ENCODE measurements at regions not wholly inside any gene's neighbourhood (a gene's known extent, or its start where the extent isn't known, plus 50 kb on each side); places are given as distances from the start of the nearest gene placed in this dataset.
A peak's percentile ranks its signal among the peaks of the same experiment; 100 is the strongest.

DNA sequence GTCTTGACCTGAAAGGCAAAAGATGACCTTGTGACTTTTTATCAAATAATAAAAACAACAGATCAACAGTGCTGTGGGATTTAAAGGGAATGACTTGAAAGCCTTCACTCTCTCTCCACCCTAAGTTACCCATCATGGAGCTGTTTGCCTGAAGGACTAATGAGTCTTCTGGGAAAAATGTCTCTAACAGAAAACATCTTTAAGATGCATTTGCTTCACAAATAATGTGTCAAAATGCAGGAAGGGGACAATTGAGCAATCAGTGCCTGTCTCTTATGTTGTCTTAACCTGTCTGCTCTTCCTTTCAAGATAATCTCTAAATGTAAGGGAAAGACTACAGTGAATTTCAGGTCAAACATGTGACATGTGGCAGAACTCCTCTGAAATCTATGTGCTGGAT lies 766.6 kb downstream of the PDHA2 start:
- H3K4me1 ChIP-seq (ENCODE audit: insufficient read depth), result no peaks in the 10 kb centered on the region
- peak overlapping the region; percentile 61; the same call in 1 of the 2 replicates for H2AFZ ChIP-seq
- H3K4me2 ChIP-seq, result no peak overlapping the region
- H3K9me2 ChIP-seq (ENCODE audit: insufficient read depth), result peaks cover 5% of the 10 kb centered on the region
- no peaks in the 10 kb centered on the region for H3K36me3 ChIP-seq (ENCODE audit: insufficient read depth)
- no peak overlapping the region for H3K27ac Mint-ChIP-seq
- no peaks in the 10 kb centered on the region for H3K4me1 Mint-ChIP-seq
- no peaks in the 10 kb centered on the region for H3K9me3 Mint-ChIP-seq
- DNase-seq (ENCODE audit: low spot score), result no peak
- no peak overlapping the region for H3K4me3 Mint-ChIP-seq
- H3F3A ChIP-seq (replicated peaks; ENCODE audit: low read depth), result no peaks in the 10 kb centered on the region
- H3K27ac ChIP-seq (ENCODE audit: low read depth), result no peak overlapping the region
- H4K20me1 ChIP-seq (replicated peaks; ENCODE audit: insufficient read depth), result no peaks in the 10 kb centered on the region
- no peaks in the 10 kb centered on the region for H3K79me2 ChIP-seq (replicated peaks; ENCODE audit: insufficient read depth)
- no peaks in the 10 kb centered on the region for H3K27me3 ChIP-seq (ENCODE audit: insufficient read depth)
- H3K27me3 Mint-ChIP-seq (ENCODE audit: insufficient read depth, low read depth, poor library complexity), result no peaks in the 10 kb centered on the region
- no peak overlapping the region for H3K4me3 ChIP-seq
- no peak for ATAC-seq
- H3K36me3 Mint-ChIP-seq (ENCODE audit: low read depth), result no peaks in the 10 kb centered on the region; the same call in 2 of the 3 replicates
- TF ChIP-seq ETS1 (IDR thresholded peaks at IDR 0.05) (no peak), ZNF114 (CRISPR knock-in tag; IDR thresholded peaks at IDR 0.05) (no peak), EZH2phosphoT487 (IDR thresholded peaks at IDR 0.05; ENCODE audit: unreplicated experiment) (no peak), CREB1 (CRISPR knock-in tag; IDR thresholded peaks at IDR 0.05; ENCODE audit: low read depth) (no peak), NANOG (IDR thresholded peaks at IDR 0.05; ENCODE audit: borderline replicate concordance) (no peak), ZNF331 (CRISPR knock-in tag; IDR thresholded peaks at IDR 0.05; ENCODE audit: low read depth) (no peak), STAT1 (IDR thresholded peaks at IDR 0.05; ENCODE audit: unreplicated experiment) (no peak)
- TF ChIP-seq, protein P1, sequence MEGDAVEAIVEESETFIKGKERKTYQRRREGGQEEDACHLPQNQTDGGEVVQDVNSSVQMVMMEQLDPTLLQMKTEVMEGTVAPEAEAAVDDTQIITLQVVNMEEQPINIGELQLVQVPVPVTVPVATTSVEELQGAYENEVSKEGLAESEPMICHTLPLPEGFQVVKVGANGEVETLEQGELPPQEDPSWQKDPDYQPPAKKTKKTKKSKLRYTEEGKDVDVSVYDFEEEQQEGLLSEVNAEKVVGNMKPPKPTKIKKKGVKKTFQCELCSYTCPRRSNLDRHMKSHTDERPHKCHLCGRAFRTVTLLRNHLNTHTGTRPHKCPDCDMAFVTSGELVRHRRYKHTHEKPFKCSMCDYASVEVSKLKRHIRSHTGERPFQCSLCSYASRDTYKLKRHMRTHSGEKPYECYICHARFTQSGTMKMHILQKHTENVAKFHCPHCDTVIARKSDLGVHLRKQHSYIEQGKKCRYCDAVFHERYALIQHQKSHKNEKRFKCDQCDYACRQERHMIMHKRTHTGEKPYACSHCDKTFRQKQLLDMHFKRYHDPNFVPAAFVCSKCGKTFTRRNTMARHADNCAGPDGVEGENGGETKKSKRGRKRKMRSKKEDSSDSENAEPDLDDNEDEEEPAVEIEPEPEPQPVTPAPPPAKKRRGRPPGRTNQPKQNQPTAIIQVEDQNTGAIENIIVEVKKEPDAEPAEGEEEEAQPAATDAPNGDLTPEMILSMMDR (conservative IDR thresholded peaks at IDR 0.05; ENCODE audit: low read depth in 2 of 2), result no peak
- TF ChIP-seq, protein P2, sequence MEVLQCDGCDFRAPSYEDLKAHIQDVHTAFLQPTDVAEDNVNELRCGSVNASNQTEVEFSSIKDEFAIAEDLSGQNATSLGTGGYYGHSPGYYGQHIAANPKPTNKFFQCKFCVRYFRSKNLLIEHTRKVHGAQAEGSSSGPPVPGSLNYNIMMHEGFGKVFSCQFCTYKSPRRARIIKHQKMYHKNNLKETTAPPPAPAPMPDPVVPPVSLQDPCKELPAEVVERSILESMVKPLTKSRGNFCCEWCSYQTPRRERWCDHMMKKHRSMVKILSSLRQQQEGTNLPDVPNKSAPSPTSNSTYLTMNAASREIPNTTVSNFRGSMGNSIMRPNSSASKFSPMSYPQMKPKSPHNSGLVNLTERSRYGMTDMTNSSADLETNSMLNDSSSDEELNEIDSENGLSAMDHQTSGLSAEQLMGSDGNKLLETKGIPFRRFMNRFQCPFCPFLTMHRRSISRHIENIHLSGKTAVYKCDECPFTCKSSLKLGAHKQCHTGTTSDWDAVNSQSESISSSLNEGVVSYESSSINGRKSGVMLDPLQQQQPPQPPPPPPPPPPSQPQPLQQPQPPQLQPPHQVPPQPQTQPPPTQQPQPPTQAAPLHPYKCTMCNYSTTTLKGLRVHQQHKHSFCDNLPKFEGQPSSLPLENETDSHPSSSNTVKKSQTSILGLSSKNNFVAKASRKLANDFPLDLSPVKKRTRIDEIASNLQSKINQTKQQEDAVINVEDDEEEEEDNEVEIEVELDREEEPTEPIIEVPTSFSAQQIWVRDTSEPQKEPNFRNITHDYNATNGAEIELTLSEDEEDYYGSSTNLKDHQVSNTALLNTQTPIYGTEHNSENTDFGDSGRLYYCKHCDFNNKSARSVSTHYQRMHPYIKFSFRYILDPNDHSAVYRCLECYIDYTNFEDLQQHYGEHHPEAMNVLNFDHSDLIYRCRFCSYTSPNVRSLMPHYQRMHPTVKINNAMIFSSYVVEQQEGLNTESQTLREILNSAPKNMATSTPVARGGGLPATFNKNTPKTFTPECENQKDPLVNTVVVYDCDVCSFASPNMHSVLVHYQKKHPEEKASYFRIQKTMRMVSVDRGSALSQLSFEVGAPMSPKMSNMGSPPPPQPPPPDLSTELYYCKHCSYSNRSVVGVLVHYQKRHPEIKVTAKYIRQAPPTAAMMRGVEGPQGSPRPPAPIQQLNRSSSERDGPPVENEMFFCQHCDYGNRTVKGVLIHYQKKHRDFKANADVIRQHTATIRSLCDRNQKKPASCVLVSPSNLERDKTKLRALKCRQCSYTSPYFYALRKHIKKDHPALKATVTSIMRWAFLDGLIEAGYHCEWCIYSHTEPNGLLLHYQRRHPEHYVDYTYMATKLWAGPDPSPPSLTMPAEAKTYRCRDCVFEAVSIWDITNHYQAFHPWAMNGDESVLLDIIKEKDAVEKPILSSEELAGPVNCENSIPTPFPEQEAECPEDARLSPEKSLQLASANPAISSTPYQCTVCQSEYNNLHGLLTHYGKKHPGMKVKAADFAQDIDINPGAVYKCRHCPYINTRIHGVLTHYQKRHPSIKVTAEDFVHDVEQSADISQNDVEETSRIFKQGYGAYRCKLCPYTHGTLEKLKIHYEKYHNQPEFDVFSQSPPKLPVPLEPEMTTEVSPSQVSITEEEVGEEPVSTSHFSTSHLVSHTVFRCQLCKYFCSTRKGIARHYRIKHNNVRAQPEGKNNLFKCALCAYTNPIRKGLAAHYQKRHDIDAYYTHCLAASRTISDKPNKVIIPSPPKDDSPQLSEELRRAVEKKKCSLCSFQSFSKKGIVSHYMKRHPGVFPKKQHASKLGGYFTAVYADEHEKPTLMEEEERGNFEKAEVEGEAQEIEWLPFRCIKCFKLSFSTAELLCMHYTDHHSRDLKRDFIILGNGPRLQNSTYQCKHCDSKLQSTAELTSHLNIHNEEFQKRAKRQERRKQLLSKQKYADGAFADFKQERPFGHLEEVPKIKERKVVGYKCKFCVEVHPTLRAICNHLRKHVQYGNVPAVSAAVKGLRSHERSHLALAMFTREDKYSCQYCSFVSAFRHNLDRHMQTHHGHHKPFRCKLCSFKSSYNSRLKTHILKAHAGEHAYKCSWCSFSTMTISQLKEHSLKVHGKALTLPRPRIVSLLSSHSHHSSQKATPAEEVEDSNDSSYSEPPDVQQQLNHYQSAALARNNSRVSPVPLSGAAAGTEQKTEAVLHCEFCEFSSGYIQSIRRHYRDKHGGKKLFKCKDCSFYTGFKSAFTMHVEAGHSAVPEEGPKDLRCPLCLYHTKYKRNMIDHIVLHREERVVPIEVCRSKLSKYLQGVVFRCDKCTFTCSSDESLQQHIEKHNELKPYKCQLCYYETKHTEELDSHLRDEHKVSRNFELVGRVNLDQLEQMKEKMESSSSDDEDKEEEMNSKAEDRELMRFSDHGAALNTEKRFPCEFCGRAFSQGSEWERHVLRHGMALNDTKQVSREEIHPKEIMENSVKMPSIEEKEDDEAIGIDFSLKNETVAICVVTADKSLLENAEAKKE (CRISPR knock-in tag; IDR thresholded peaks at IDR 0.05), result no peak

All from GM23338 (cell line).